ENCODE measurements at regions not wholly inside any gene's neighbourhood (a gene's known extent, or its start where the extent isn't known, plus 50 kb on each side); places are given as distances from the start of the nearest gene placed in this dataset.

DNA sequence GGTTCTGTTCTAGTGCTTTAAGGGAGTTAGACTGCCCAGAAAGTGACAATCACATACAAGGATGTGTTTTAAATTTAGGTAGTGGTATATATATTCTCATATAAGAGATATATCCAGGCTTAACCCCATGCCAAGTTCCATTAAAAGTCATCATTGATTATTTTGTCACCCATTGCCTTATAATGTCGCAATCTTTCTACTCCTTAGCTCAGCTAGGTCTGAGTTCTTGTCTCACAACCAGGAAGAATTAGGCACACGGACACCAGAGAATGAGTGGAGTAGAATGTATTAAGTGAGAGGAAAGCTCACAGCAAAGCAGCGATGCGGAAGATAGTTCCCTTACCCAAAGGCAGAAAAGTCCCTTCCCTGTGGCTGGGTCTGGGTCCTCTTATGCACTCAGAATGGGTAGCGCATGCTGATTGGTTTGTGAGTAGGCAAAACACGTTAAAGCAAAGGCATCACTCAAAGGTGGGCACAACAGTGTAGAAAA is 197.2 kb upstream of the AHR start:
- ChIA-PET POLR2A (no interaction called here), CTCF (no interaction called here)
- Histone ChIP-seq H3K79me2 (ENCODE audit: control insufficient read depth, insufficient read depth, low read length) (no peaks in the 10 kb centered on the region), H3K36me3 (replicated peaks in 1 of 2; ENCODE audit: control extremely low read depth in 1 of 2, control insufficient read depth in 1 of 2, extremely low read depth in 1 of 2, insufficient read depth in 2 of 2, low read length in 1 of 2) (no peaks in the 10 kb centered on the region), H2AFZ (ENCODE audit: insufficient read depth, low read depth, low read length, poor library complexity, severe bottlenecking) (no peak overlapping the region), H3K27ac (ENCODE audit: low read length in 2 of 2) (no peak overlapping the region), H3K4me1 (ENCODE audit: control insufficient read depth in 2 of 2, insufficient read depth in 2 of 2, low read length in 2 of 2) (peaks cover 10 to 11% of the 10 kb centered on the region in 2 donors), H4K20me1 (ENCODE audit: control insufficient read depth, insufficient read depth, low read length, poor library complexity, severe bottlenecking) (no peaks in the 10 kb centered on the region), H3K9ac (ENCODE audit: low read length) (no peak overlapping the region), H3K4me3 (ENCODE audit: control extremely low read depth in 1 of 5, extremely low read depth in 1 of 5, insufficient read depth in 1 of 5, low read depth in 2 of 5, low read length in 4 of 5) (no peak overlapping the region), H3K9me3 (ENCODE audit: control extremely low read depth in 1 of 3, control insufficient read depth in 2 of 3, insufficient read depth in 1 of 3, low read length in 2 of 3) (peaks cover 0 to 2% (median 0%) of the 10 kb centered on the region in 3 donors), H3K27me3 (replicated peaks in 1 of 4; ENCODE audit: control extremely low read depth in 1 of 4, control insufficient read depth in 3 of 4, insufficient read depth in 4 of 4, low read length in 3 of 4) (no peaks in the 10 kb centered on the region), H3K4me2 (replicated peaks; ENCODE audit: low read depth, low read length, poor library complexity, severe bottlenecking) (no peak overlapping the region)
- 100% methylated on average over 5 of the region's 6 CpGs for WGBS (ENCODE audit: insufficient coverage)
- DNase-seq, result no peak
- no peak for TF ChIP-seq EZH2 (IDR thresholded peaks at IDR 0.05; ENCODE audit: borderline replicate concordance, insufficient read depth, low read depth, low read length, poor library complexity, severe bottlenecking)
- TF ChIP-seq, protein P1, sequence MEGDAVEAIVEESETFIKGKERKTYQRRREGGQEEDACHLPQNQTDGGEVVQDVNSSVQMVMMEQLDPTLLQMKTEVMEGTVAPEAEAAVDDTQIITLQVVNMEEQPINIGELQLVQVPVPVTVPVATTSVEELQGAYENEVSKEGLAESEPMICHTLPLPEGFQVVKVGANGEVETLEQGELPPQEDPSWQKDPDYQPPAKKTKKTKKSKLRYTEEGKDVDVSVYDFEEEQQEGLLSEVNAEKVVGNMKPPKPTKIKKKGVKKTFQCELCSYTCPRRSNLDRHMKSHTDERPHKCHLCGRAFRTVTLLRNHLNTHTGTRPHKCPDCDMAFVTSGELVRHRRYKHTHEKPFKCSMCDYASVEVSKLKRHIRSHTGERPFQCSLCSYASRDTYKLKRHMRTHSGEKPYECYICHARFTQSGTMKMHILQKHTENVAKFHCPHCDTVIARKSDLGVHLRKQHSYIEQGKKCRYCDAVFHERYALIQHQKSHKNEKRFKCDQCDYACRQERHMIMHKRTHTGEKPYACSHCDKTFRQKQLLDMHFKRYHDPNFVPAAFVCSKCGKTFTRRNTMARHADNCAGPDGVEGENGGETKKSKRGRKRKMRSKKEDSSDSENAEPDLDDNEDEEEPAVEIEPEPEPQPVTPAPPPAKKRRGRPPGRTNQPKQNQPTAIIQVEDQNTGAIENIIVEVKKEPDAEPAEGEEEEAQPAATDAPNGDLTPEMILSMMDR (IDR thresholded peaks at IDR 0.05), result no peak
- H3K4me1 Mint-ChIP-seq, result peaks cover 15% of the 10 kb centered on the region
- no peak for ATAC-seq (ENCODE audit: low read depth)
- H3K9me3 Mint-ChIP-seq (ENCODE audit: insufficient read depth), result no peaks in the 10 kb centered on the region
- no peak overlapping the region for H3K27ac Mint-ChIP-seq
- no peaks in the 10 kb centered on the region for H3K27me3 Mint-ChIP-seq
- H3K4me3 Mint-ChIP-seq, result no peak overlapping the region
- intact Hi-C loops (cut with micrococcal nuclease), result no loop called here

DNA sequence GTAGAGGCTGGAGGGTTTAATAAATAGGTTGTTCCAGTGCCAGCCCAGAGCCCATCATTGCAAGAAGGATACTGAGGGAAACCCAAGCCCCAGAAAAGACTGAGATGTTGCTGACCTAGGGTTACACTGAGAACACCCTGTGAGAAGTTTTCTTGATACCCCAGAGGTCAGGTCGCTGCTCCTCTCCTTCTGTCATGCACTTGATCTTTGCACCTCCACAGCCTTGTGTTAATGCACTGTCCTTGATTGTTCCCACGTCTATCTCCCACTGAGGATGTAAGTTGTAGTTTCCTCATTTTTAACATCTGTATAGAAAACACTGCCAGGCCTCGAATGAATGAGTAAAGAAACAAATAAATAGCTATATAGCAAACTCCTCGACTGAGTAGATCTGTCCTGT is 195.3 kb upstream of the AHR start:
- no peak overlapping the region for H3K4me3 Mint-ChIP-seq
- ChIA-PET POLR2A (no interaction called here), CTCF (no interaction called here)
- TF ChIP-seq, protein P1 (IDR thresholded peaks at IDR 0.05), result no peak
- no peak for TF ChIP-seq EZH2 (IDR thresholded peaks at IDR 0.05; ENCODE audit: borderline replicate concordance, insufficient read depth, low read depth, low read length, poor library complexity, severe bottlenecking)
- Histone ChIP-seq H3K27me3 (replicated peaks in 1 of 4; ENCODE audit: control extremely low read depth in 1 of 4, control insufficient read depth in 3 of 4, insufficient read depth in 4 of 4, low read length in 3 of 4) (no peaks in the 10 kb centered on the region), H3K4me2 (replicated peaks; ENCODE audit: low read depth, low read length, poor library complexity, severe bottlenecking) (no peak overlapping the region), H2AFZ (ENCODE audit: insufficient read depth, low read depth, low read length, poor library complexity, severe bottlenecking) (no peak overlapping the region), H3K36me3 (replicated peaks in 1 of 2; ENCODE audit: control extremely low read depth in 1 of 2, control insufficient read depth in 1 of 2, extremely low read depth in 1 of 2, insufficient read depth in 2 of 2, low read length in 1 of 2) (no peaks in the 10 kb centered on the region), H3K79me2 (ENCODE audit: control insufficient read depth, insufficient read depth, low read length) (no peaks in the 10 kb centered on the region), H3K4me3 (ENCODE audit: control extremely low read depth in 1 of 5, extremely low read depth in 1 of 5, insufficient read depth in 1 of 5, low read depth in 2 of 5, low read length in 4 of 5) (no peak overlapping the region), H3K27ac (ENCODE audit: low read length in 2 of 2) (no peak overlapping the region), H4K20me1 (ENCODE audit: control insufficient read depth, insufficient read depth, low read length, poor library complexity, severe bottlenecking) (no peaks in the 10 kb centered on the region), H3K4me1 (ENCODE audit: control insufficient read depth in 2 of 2, insufficient read depth in 2 of 2, low read length in 2 of 2) (peaks cover 0 to under 1% of the 10 kb centered on the region in 2 donors), H3K9me3 (ENCODE audit: control extremely low read depth in 1 of 3, control insufficient read depth in 2 of 3, insufficient read depth in 1 of 3, low read length in 2 of 3) (peaks cover 0 to 2% (median 0%) of the 10 kb centered on the region in 3 donors), H3K9ac (ENCODE audit: low read length) (no peak overlapping the region)
- H3K27ac Mint-ChIP-seq, result no peak overlapping the region
- peaks cover 3% of the 10 kb centered on the region for H3K4me1 Mint-ChIP-seq
- no peak for DNase-seq
- no peaks in the 10 kb centered on the region for H3K9me3 Mint-ChIP-seq (ENCODE audit: insufficient read depth)
- 71% methylated on average over 1 of the region's 4 CpGs for whole genome bisulfite sequencing (ENCODE audit: insufficient coverage)
- no peak for ATAC-seq (ENCODE audit: low read depth)
- no peaks in the 10 kb centered on the region for H3K27me3 Mint-ChIP-seq
- intact Hi-C loops (cut with micrococcal nuclease), result no loop called here

All from B cell (primary cell).